H9 (cell line): ENCODE measurements at regions not wholly inside any gene's neighbourhood (a gene's known extent, or its start where the extent isn't known, plus 50 kb on each side); places are given as distances from the start of the nearest gene placed in this dataset.

ENCODE experiments used
- DNase-seq: peaks from one replicate; pipeline ENCODE4 v3.0.0-alpha.2; 2017
- H2AFZ ChIP-seq: one replicate; pipeline ENCODE4 v1.6.1; 2013; ENCODE audit warnings: mild to moderate bottlenecking, low read length, control low read depth, moderate library complexity
- H2AK5ac ChIP-seq: 2 replicates; pipeline ENCODE4 v1.6.1; 2013; ENCODE audit warnings: low read length, control low read depth, mixed read lengths; ENCODE audit not compliant: insufficient read length
- H2BK120ac ChIP-seq: one replicate; pipeline ENCODE4 v1.6.1; 2013; ENCODE audit warnings: low read depth, mild to moderate bottlenecking, low read length, control low read depth, inconsistent platforms; ENCODE audit not compliant: poor library complexity, severe bottlenecking
- H2BK12ac ChIP-seq: 2 replicates; pipeline ENCODE4 v1.6.1; 2013; ENCODE audit warnings: low read length, control low read depth, mixed read lengths, low read depth; ENCODE audit not compliant: insufficient read length
- H2BK15ac ChIP-seq: 2 replicates; pipeline ENCODE4 v1.6.1; 2013; ENCODE audit warnings: low read depth, low read length, control low read depth
- H2BK20ac ChIP-seq: one replicate; pipeline ENCODE4 v1.6.1; 2013; ENCODE audit warnings: low read depth, mild to moderate bottlenecking, low read length, control low read depth, inconsistent platforms; ENCODE audit not compliant: poor library complexity, severe bottlenecking
- H2BK5ac ChIP-seq: 2 replicates; pipeline ENCODE4 v1.6.1; 2013; ENCODE audit warnings: low read length, control low read depth, mixed read lengths; ENCODE audit not compliant: insufficient read length
- H3K14ac ChIP-seq: 2 replicates; pipeline ENCODE4 v1.6.1; 2013; ENCODE audit warnings: low read length, control low read depth; ENCODE audit not compliant: insufficient read depth
- H3K18ac ChIP-seq: 2 replicates; pipeline ENCODE4 v1.6.1; 2013; ENCODE audit warnings: low read depth, mild to moderate bottlenecking, mixed read lengths, low read length, control low read depth; ENCODE audit not compliant: insufficient read length
- H3K23ac ChIP-seq: 2 replicates; pipeline ENCODE4 v1.6.1; 2013; ENCODE audit warnings: low read length, control low read depth, mixed read lengths, low read depth; ENCODE audit not compliant: insufficient read length
- H3K23me2 ChIP-seq: 2 replicates; pipeline ENCODE4 v1.6.1; 2013; ENCODE audit warnings: low read depth, mild to moderate bottlenecking, mixed read lengths, low read length, control low read depth; ENCODE audit not compliant: insufficient read length, poor library complexity, severe bottlenecking
- H3K27ac ChIP-seq: 2 replicates; pipeline ENCODE4 v1.5.1; 2013; ENCODE audit warnings: low read length, control low read depth, mixed read lengths, low read depth; ENCODE audit not compliant: insufficient read length
- H3K27me3 ChIP-seq: 2 replicates; pipeline ENCODE4 v1.6.1; 2013; ENCODE audit warnings: low read length, control low read depth, inconsistent platforms; ENCODE audit not compliant: insufficient read depth
- H3K4ac ChIP-seq: 2 replicates; pipeline ENCODE4 v1.6.1; 2013; ENCODE audit warnings: low read depth, mild to moderate bottlenecking, control low read depth, inconsistent platforms, low read length, moderate library complexity
- H3K4me1 ChIP-seq: 2 replicates; pipeline ENCODE4 v1.6.1; 2013; ENCODE audit warnings: low read length, control low read depth, inconsistent platforms; ENCODE audit not compliant: insufficient read depth
- H3K4me2 ChIP-seq: 2 replicates; pipeline ENCODE4 v1.6.1; 2013; ENCODE audit warnings: low read length, control low read depth, mixed read lengths; ENCODE audit not compliant: insufficient read length, insufficient read depth
- H3K56ac ChIP-seq: 2 replicates; pipeline ENCODE4 v1.6.1; 2013; ENCODE audit warnings: low read depth, mild to moderate bottlenecking, mixed read lengths, low read length, control low read depth; ENCODE audit not compliant: insufficient read length
- H3K79me1 ChIP-seq: 2 replicates; pipeline ENCODE4 v1.6.1; 2013; ENCODE audit warnings: low read depth, mild to moderate bottlenecking, moderate library complexity, low read length, control low read depth, inconsistent platforms; ENCODE audit not compliant: insufficient read depth, poor library complexity, severe bottlenecking
- H3K79me2 ChIP-seq: 2 replicates; pipeline ENCODE4 v1.6.1; 2013; ENCODE audit warnings: low read length, control low read depth, inconsistent platforms; ENCODE audit not compliant: insufficient read depth
- H3K9ac ChIP-seq: 2 replicates; pipeline ENCODE4 v1.6.1; 2013; ENCODE audit warnings: low read length, control low read depth, mixed read lengths; ENCODE audit not compliant: insufficient read length; ENCODE audit errors: extremely low read depth
- H3K9me3 ChIP-seq: one replicate; pipeline ENCODE4 v1.6.1; 2013; ENCODE audit warnings: low read depth, low read length, inconsistent platforms; ENCODE audit not compliant: control insufficient read depth
- H3T11ph ChIP-seq: one replicate; pipeline ENCODE4 v1.6.1; 2013; ENCODE audit warnings: mild to moderate bottlenecking, low read length, control low read depth, inconsistent platforms
- H4K20me1 ChIP-seq: one replicate; pipeline ENCODE4 v1.6.1; 2013; ENCODE audit not compliant: control insufficient read depth, insufficient read length, insufficient read depth
- H4K5ac ChIP-seq: 2 replicates; pipeline ENCODE4 v1.6.1; 2013; ENCODE audit warnings: low read depth, mild to moderate bottlenecking, mixed read lengths, low read length, control low read depth; ENCODE audit not compliant: insufficient read length
- H4K8ac ChIP-seq: replicated peaks from 2 replicates; pipeline ENCODE4 v1.6.1; 2013; ENCODE audit warnings: low read length, control low read depth, mixed read lengths, low read depth; ENCODE audit not compliant: insufficient read length
- H4K91ac ChIP-seq: 2 replicates; pipeline ENCODE4 v1.6.1; 2013; ENCODE audit warnings: low read depth, mild to moderate bottlenecking, moderate library complexity, mixed read lengths, low read length, control low read depth; ENCODE audit not compliant: insufficient read length
- H3K27ac Mint-ChIP-seq, 3 experiments: 2 replicates in 2 of 3; 3 replicates in 1 of 3; pipeline ENCODE4 v1.8.0; 2020 to 2021; ENCODE audit warnings: mixed read lengths in 3 of 3, mild to moderate bottlenecking in 1 of 3, moderate library complexity in 1 of 3
- H3K27me3 Mint-ChIP-seq: 2 replicates; pipeline ENCODE4 v1.8.0; 2021; ENCODE audit warnings: low read depth, mild to moderate bottlenecking, moderate library complexity, mixed read lengths
- H3K36me3 Mint-ChIP-seq, 3 experiments: 2 replicates in 2 of 3; 3 replicates in 1 of 3; pipeline ENCODE4 v1.8.0; 2020 to 2021; ENCODE audit warnings: low read depth in 3 of 3, mixed read lengths in 3 of 3; ENCODE audit not compliant: insufficient read depth in 1 of 3
- H3K4me1 Mint-ChIP-seq, 2 experiments: 2 replicates each; pipeline ENCODE4 v1.8.0; 2020; ENCODE audit warnings: mixed read lengths in 2 of 2
- H3K4me3 Mint-ChIP-seq, 2 experiments: 2 replicates in 1 of 2; 3 replicates in 1 of 2; pipeline ENCODE4 v1.8.0; 2020 to 2021; ENCODE audit warnings: mild to moderate bottlenecking in 2 of 2, mixed read lengths in 2 of 2, moderate library complexity in 1 of 2
- H3K9me3 Mint-ChIP-seq, 2 experiments: 2 replicates in 1 of 2; 3 replicates in 1 of 2; pipeline ENCODE4 v1.8.0; 2020; ENCODE audit warnings: mild to moderate bottlenecking in 2 of 2, mixed read lengths in 2 of 2, moderate library complexity in 1 of 2
- WGBS: extraction: QIAGEN DNeasy Blood & Tissue Kit; methylation state at CpG from one replicate; pipeline ENCODE4 v1.1.7; 2013; ENCODE audit warnings: missing lambda C conversion rate, low lambda C conversion rate, mixed read lengths; ENCODE audit not compliant: insufficient read length; ENCODE audit errors: extremely low coverage; 5-methylcytosine and 5-hydroxymethylcytosine counted together
- TF ChIP-seq, protein P1 (sequence below): fragments of 200-600 bp; sonication (generic); conservative IDR thresholded peaks from 3 replicates; pipeline ENCODE4 v1.8.0; 2021; ENCODE audit warnings: antibody characterized with exemption, mild to moderate bottlenecking

DNA sequence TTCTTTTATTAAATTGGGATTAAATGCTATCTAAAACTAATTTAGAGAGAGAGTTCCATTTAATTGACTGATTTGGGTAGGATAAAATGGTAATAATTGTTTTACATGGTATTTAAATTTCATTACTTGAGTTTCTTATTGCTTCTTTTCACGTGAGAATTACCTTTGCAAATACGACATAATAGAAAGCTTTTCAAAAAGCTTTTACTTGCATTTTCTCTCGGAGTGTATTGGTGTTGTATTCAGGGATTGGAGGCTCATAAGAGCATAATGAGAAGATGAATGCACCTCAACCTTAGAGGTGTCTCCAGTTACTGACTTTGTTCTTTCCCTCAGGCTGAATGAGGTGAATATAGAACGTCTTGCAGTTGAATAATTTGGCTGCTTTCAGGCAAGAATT lies 67.4 kb upstream of the CPHXL start:
- H3K4me1 Mint-ChIP-seq, result no peaks in the 10 kb centered on the region
- no peak for DNase-seq
- Histone ChIP-seq H3K23ac (no peak overlapping the region), H3T11ph (no peak overlapping the region), H3K56ac (no peak overlapping the region), H2AFZ (no peak overlapping the region), H3K23me2 (no peaks in the 10 kb centered on the region), H3K4ac (no peak overlapping the region), H3K79me2 (no peaks in the 10 kb centered on the region), H3K4me2 (no peak overlapping the region), H2BK12ac (no peak overlapping the region), H3K27ac (no peak overlapping the region), H3K9ac (no peak overlapping the region), H2BK15ac (no peak overlapping the region), H3K27me3 (no peaks in the 10 kb centered on the region), H3K9me3 (no peaks in the 10 kb centered on the region), H3K4me1 (no peaks in the 10 kb centered on the region), H2BK5ac (no peak overlapping the region), H4K20me1 (no peaks in the 10 kb centered on the region), H4K8ac (no peak overlapping the region), H4K91ac (no peak overlapping the region), H3K18ac (no peak overlapping the region), H2AK5ac (no peak overlapping the region), H2BK120ac (no peak overlapping the region), H4K5ac (no peak overlapping the region), H3K79me1 (no peaks in the 10 kb centered on the region), H3K14ac (no peak overlapping the region), H2BK20ac (no peak overlapping the region)
- WGBS, result no CpG with 5 or more reads among the region's 4 CpGs
- H3K27ac Mint-ChIP-seq, result no peak overlapping the region
- H3K27me3 Mint-ChIP-seq, result peaks cover 37% of the 10 kb centered on the region
- no peaks in the 10 kb centered on the region for H3K36me3 Mint-ChIP-seq
- H3K4me3 Mint-ChIP-seq, result no peak overlapping the region
- no peaks in the 10 kb centered on the region for H3K9me3 Mint-ChIP-seq
- TF ChIP-seq, protein P1, sequence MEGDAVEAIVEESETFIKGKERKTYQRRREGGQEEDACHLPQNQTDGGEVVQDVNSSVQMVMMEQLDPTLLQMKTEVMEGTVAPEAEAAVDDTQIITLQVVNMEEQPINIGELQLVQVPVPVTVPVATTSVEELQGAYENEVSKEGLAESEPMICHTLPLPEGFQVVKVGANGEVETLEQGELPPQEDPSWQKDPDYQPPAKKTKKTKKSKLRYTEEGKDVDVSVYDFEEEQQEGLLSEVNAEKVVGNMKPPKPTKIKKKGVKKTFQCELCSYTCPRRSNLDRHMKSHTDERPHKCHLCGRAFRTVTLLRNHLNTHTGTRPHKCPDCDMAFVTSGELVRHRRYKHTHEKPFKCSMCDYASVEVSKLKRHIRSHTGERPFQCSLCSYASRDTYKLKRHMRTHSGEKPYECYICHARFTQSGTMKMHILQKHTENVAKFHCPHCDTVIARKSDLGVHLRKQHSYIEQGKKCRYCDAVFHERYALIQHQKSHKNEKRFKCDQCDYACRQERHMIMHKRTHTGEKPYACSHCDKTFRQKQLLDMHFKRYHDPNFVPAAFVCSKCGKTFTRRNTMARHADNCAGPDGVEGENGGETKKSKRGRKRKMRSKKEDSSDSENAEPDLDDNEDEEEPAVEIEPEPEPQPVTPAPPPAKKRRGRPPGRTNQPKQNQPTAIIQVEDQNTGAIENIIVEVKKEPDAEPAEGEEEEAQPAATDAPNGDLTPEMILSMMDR, result no peak
